ENCODE measurements at regions not wholly inside any gene's neighbourhood (a gene's known extent, or its start where the extent isn't known, plus 50 kb on each side); places are given as distances from the start of the nearest gene placed in this dataset.

DNA sequence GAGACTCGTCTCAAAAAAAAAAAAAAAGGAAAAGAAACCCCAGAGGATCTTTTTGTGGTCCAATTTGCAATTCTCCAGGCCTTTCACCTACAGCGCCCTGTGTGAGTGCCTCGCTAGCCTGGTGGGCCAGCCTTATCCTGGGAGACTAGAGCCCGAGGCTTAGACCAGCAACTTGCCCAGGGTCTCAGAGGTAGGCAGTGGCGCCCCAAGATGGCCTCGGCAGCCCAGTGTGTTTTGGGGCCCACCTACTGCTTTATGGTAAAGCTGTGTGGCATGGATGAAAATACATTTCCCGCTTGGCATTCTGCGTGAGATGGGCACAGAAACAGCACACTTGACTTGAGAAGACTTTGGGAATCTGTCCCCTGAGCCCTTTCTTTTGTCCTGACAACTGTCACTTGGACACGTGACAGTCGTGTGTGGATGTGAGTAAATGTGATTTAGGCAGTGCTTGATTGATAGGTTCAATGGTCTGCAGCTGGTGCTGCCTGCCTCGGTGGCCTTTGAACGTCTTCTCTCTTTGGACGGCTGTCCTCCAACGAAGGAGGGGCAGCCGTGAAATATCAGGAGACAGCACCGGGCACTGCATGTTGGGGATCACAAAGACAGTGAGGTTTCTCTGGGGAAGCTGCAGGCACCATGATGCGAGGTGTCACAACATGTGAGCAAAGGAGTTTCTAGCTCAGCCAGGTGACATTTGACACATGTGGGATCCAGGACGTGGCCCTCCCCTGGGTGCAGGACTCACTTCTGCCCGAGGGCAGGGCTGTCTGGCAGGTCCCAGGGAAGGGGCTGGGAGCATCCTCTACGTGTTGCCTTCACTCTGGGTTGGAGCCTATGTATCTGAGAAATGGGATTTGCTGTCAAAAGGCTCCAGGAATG lies 209.5 kb upstream of the TWIST2 start:
- no peak for DNase-seq

DNA sequence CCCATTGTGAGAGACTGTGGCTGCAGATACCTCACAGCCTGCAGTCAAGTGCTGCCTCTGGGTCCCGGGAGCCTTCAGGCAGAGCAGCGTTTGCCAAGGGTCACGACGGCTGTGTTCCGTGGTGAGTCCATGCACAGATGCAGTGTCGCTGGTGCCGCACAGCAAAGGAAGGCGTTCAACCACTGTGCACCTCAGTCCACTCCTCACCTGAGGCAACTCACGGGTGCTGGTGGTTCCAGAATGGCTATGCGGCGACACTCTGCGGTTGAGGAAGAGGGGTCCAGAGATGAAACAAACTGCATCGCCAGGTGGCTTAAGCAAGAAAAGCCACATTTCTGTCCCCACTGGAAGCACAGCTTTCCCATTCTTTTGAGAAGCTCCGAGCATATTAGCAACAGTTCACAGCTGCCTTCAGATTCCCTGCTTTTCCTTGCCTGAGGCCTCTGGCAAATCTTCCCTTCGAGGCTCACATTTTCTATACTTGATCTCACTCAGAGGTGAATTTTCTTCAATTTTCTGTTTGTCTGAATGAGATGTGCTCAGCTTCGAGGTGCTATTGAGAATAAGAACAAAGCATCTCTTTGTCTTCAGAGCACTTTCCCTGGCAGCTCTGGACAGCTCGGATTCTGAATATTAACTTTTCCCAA lies 208.8 kb upstream of the TWIST2 start:
- no peak for DNase-seq

- DNase-seq = no peak
These were observed 207.4 kb upstream of the TWIST2 start for GRCh38 chr2:238640486-238640885.

DNA sequence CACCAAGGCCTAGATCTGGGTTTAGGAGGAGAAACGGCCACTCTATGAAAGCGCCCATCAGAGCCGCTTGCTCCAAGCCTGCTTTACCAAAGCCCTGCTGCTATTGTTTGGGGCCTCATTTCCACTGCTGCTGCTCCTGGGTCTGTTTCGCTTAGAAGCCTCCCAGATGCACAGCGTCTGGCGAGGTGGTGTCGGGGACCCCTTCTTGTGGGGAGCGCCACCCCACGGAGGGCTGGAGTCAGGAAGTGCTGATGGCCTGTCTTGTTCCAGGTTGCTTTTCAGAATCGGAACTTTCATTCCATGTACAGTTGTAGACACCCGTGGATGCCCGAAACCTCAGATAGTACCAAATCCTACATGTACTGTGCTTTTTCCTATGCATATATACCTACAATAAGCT lies 204.9 kb upstream of the TWIST2 start:
- DNase-seq = no peak

DNA sequence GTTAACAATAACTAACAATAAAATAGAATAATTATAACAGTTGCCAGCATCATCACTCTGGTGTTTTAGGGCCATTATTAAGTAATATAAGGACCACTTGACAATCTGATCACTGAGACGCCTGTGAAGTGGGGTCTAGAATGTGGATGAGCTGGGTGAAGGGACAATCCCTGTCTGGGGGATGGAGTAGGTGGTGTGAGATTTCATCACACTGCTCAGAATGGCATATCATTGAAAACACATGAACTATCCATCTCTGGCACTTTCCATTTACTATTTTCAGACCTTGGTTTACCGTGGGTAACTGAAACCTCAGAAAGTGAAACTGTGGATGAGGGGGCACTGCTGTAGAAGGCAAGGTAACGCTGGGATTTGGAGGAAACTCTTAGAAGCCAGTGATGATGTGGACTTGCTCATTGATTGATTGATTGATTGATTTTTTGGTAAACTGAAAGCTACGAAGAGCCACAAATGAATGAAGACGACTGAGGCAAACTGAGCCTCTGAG lies 204.4 kb upstream of the TWIST2 start:
- no peak for DNase-seq

DNA sequence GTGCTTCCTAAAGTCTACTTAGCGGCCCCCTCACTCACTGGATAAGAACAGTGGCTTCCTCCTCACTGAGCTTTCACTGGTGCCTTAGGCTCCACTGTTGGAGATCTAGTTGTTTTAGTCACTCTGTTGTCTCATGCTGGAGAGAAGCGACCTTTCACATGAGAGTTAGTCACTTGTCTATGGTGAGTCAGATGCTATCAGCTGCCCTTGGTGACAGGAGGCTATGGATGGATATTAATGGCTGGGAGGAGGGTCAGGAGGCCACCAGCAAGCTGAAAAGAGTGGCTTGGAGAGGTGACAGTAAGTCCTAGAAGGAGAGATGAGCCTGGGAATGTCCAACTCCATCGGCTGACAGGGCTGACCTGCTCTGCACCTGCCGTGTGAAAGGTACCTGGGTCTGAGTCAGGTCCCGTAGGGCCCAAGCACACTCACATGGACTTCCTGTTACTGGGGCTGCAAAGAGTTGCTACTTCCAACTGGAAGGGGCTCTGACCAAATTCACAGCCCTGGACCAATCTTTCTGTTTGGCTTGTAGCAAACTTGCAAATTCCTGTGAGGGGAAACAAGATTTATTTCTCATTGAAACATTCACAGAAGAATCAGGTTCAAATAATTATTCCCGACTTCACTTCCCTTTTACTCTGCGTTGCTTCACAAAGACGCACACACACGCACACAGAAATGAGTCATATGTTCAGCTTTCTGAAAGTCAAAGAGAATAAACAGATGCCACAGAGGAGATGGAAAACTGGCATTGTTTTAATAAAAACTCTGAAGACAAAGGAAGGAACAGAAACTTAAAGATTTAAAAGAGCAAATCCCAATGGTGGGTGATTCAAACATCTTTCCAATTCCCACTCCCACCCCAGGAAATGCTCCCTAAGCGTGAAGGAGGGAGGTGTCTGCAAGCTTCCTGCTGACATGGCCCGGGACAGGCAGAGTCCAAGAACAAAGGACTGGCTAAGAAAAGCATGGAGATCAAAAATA lies 203.5 kb upstream of the TWIST2 start:
- DNase-seq = no peak

DNA sequence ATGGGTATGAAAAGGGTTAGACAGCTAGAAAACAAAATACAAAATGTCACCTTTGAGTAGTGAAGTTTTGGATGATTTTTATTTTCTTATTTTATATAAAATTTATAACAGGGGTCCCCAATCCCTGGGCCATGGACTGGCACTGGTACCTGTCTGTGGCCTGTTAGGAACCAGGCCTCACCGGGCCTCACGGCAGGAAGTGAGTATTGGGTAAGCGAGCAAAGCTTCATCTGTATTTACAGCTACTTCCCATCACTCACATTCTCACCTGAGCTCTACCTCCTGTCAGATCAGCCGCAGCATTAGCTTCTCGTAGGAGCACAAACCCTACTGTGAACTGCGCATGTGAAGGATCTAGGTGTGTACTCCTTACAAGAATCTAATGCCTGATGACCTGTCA lies 202.8 kb upstream of the TWIST2 start:
- DNase-seq = no peak

DNA sequence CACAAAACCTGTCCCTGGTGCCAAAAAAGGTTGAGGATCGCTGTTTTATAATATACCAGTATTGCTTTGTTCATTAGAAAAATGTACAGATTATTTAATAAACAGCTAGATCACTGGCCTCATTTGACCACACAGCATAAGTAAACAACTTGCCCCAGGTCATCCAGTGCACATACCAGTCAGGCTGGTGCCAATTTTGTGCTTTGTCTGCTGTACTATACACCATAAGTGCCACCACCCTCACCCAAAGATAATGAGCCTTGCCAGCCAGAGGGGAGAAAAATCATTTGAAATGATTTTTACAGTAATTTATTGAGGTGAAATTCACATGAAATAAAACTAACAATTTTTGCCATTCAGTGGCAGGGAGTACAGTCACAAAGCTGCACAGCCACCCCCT lies 202.2 kb upstream of the TWIST2 start:
- no peak for DNase-seq

- DNase-seq = no peak
These were observed 201.6 kb upstream of the TWIST2 start for GRCh38 chr2:238646281-238646680.

DNA sequence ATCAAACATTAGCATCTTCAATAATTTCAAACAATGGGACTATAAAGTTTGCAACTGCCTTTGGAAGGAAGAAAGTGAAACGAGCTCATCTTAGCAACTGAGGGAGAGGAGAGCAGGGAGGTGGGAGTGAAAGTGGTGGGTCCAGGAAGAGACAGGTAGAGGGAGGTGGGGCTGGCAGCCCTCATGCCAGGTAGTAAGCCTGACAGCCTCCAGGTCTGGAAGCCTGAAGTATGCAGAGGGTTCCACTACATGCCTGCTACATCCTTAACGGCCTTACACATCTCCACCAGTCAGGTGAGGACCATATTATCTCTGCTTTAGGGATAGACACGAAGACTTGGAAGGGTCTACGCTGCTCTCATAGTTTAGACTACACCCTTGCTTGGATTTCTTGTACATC lies 201.1 kb upstream of the TWIST2 start:
- no peak for DNase-seq

DNA sequence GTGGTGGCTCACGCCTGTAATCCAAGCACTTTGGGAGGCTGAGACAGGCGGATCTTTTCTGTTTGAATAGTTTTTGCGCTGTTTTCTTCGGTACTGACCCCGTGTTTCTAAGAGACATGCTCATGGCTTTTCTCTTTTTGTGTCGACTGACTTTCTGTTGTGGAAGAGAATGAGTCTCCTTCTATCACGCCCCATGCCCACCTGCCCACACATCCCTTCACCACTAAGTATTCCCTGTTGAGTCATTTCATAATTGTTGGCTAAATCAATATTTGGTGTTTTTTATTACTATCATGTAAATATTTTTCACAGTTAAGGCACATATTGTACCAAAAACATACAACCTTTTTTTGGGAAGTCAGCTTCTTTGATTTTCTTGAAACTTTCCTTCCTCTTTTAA lies 198.8 kb upstream of the TWIST2 start:
- no peak for DNase-seq

GRCh38 chr2:238649936-238650518 lies 197.9 kb upstream of the TWIST2 start:
- no peak for DNase-seq

DNA sequence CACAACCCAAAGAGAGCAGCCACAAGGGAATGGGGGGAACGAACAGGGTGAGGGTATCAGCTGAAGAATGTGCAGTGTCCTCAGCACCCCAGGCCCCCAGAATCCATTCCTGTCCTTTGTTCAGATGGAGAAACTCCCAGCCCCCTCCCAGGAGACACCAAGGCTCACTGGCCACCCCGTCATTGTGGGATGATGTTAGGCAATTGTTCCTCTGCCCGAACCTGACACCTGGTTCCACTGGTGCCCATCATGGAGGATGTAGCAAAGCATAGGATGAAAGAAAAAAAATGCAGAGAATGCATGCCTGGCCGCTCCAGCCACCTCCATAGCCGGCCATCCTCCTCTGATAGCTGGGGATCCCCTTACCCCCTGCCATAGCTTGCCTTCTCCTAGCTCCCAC lies 197.3 kb upstream of the TWIST2 start:
- no peak for DNase-seq

- no peak for DNase-seq
These were observed 196.4 kb upstream of the TWIST2 start for GRCh38 chr2:238651306-238652052.

DNA sequence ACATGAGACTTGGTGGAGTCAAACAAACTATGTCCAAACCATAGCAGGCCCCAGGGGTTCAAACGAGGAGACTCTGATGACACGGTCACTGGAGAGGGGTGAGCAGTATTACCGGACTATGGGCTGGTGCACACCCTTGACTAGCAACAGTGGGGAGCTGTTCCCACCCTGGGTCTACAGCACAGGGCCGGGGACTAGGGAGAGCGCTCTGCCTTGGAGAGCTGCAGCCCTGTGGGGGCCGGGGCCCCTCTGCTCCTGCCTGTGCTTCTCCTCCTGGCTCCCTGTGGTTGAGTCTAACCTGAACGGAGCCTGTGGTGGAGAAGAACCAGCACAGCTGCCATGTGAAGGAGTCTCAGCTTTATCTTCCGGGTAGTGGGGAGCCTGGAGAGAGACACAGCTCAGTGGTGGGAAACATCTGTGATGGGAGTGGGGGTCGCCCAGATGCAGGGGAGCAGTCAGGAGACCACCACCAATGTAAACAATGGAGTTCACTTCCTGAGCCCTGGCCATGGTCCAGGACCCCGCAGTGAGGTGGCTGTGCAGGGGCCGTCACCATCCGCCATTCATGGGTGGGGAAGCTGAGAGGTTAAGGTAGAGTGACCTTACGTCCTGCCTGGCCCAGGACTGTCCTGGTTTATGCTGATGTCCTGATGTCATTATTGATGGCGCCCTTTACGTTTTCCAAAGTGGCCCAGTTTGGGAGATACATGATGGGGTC lies 195.7 kb upstream of the TWIST2 start:
- DNase-seq = no peak

DNA sequence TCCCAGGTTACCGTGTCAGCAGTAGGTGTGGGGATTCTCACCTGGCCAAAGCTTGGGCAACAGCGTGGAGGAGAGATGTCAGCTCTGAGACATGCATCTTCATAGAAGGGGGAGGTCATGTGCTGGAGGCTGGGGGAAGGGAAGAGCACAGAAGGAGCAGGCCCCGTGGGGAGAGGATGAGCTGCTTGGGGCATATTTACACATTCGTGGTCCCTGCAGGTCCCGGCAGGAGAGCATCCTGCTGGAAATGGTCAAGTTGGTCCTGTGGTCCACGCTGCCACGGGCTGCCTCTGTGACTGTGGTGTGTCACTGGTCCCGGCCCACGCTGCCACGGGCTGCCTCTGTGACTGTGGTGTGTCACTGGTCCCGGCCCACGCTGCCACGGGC lies 195.1 kb upstream of the TWIST2 start:
- no peak for DNase-seq

DNA sequence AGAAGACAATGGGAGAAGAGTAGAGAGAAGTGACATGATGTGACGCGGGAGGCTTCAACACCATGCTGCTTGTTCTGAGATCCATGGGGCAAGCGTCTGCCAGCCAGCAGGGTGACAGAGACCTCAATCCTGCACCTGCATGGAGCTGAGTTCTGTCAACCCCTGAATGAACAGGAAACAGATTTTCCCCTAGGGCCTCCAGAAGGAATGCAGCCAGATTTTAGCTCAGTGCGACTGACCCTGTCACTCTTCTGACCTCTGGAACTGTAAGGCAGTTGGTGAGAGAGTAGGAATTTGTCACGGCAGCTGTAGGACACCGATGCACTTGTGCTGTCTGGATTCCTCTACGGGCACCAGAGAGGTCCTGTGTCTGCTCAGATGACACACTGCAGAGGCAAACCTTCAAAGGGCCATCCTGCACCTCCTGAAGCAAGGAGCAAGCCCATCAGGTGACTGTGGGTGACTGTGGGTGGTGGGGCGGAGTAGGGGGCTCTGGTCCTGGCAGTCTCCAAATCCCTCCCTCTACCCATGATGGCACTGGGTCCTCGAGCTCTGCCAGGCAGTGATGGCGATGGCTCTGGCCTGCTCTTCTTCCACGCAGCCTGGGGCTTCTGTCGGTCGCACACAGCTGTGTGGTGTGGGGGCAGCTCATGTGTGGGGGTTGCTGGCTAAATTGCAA lies 194.3 kb upstream of the TWIST2 start:
- DNase-seq = no peak

- DNase-seq = no peak
These were observed 193.2 kb upstream of the TWIST2 start for GRCh38 chr2:238654479-238655197.

DNA sequence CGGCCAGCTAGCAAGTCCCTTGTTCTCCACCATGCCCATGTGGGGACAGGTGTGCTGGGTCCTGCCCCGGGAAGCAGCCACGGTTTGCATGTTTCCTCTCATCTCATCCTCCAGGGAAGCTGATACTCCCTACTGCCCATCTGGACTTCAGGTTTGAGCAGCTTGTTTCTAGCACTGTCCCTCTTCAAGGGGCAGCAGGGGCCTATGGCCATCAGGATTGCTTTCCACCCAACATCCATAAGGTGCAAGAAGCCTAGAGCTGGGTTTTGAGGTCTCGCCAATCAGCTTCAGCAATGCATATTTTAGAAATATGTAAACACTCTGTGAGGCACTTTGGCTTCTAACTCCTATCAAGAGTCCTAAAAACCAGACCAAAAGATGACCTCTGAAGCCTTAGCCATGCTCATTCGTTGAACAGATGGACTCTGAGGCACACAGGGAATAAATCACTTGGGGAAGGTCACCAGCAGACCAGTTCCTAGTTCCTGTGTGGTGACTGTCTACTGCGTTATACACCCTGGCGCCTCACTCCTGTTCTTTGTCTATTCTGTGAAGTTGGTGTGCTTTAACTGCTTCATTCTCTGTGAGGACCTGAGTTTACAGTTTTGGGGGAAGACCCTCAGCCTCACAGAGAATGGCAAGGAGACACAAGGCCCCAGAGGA lies 192.6 kb upstream of the TWIST2 start:
- DNase-seq = no peak

All from right forelimb (tissue), 1 donor.